ENCODE measurements at regions not wholly inside any gene's neighbourhood (a gene's known extent, or its start where the extent isn't known, plus 50 kb on each side); places are given as distances from the start of the nearest gene placed in this dataset.
"Not testable (repeated sequence)": the region's sequence is repeated elsewhere in the genome, so short reads cannot be mapped to it uniquely, and the experiment has no call there.

- not testable (repeated sequence) for TF ChIP-seq CTCF (IDR thresholded peaks at IDR 0.05); ZFX (IDR thresholded peaks at IDR 0.05; ENCODE audit: borderline replicate concordance)
Measured at GRCh38 chr9:40946228-40946627, 182.3 kb downstream of the FOXD4L6 start.

Data from 22Rv1 (cell line).